ENCODE measurements at regions not wholly inside any gene's neighbourhood (a gene's known extent, or its start where the extent isn't known, plus 50 kb on each side); places are given as distances from the start of the nearest gene placed in this dataset.

DNA sequence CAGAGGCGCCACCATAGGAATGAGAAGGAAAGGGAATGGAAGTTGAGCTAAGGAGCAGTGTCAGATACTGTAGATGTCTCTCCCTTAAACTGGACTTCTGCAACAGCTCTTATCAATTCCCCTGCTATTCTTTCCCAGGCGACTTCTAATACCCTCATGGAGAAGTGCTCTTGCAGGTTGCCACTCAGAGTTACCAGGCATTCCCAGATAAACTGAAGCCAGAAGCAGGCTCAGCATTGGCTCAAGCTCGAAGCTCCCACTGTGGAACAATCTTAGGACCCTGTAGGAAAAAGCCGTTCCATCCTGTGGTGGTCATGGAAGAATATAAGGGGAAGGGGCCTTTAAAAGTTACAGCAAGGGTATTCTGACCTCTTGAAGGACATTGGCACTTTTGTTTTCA is 208.7 kb upstream of the PLET1 start:
- intact Hi-C loops (cut with micrococcal nuclease), result no loop called here
- ChIA-PET POLR2A (no interaction called here), CTCF (no interaction called here), RAD21 (ENCODE audit: low non-redundant PET in 1 of 2, low total read pairs in 2 of 2, uncharacterized antibody in 2 of 2, unreplicated experiment in 2 of 2) (no interaction called here)
- no peaks in the 10 kb centered on the region for H3K36me3 ChIP-seq (ENCODE audit: control insufficient read depth in 1 of 2, insufficient read depth in 2 of 2, low read length in 2 of 2)
- no peak overlapping the region for H3K27ac ChIP-seq (ENCODE audit: low read depth, low read length)
- no TSS peak for BruUV-seq (replicated peaks)
- no peaks in the 10 kb centered on the region for H4K20me1 ChIP-seq (ENCODE audit: insufficient read depth)
- H3K4me3 ChIP-seq (replicated peaks in 1 of 2; ENCODE audit: low read depth in 1 of 2, low read length in 2 of 2), result no peak overlapping the region
- no peaks in the 10 kb centered on the region for H3K79me2 ChIP-seq (ENCODE audit: insufficient read depth, low read length)
- H3K4me2 ChIP-seq (ENCODE audit: low read length), result no peak overlapping the region
- peaks cover 38% of the 10 kb centered on the region for H3K27me3 ChIP-seq (ENCODE audit: insufficient read depth, low read length)
- no peaks in the 10 kb centered on the region for H3K4me1 ChIP-seq (ENCODE audit: control insufficient read depth in 1 of 2, insufficient read depth in 2 of 2, low read length in 2 of 2)
- ATAC-seq (no peak), DNase-seq (ENCODE audit: low read depth, low spot score) (no peak)
- H3K9me2 ChIP-seq (ENCODE audit: insufficient read depth), result no peaks in the 10 kb centered on the region
- no peak for TF ChIP-seq POLR2AphosphoS5 (IDR thresholded peaks at IDR 0.05; ENCODE audit: low read depth, low read length)
- TF ChIP-seq, protein P1, sequence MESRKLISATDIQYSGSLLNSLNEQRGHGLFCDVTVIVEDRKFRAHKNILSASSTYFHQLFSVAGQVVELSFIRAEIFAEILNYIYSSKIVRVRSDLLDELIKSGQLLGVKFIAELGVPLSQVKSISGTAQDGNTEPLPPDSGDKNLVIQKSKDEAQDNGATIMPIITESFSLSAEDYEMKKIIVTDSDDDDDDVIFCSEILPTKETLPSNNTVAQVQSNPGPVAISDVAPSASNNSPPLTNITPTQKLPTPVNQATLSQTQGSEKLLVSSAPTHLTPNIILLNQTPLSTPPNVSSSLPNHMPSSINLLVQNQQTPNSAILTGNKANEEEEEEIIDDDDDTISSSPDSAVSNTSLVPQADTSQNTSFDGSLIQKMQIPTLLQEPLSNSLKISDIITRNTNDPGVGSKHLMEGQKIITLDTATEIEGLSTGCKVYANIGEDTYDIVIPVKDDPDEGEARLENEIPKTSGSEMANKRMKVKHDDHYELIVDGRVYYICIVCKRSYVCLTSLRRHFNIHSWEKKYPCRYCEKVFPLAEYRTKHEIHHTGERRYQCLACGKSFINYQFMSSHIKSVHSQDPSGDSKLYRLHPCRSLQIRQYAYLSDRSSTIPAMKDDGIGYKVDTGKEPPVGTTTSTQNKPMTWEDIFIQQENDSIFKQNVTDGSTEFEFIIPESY (IDR thresholded peaks at IDR 0.05; ENCODE audit: extremely low read depth, insufficient replicate concordance, low read length), result no peak
- TF ChIP-seq CEBPB (IDR thresholded peaks at IDR 0.05; ENCODE audit: low read depth), result no peak
- TF ChIP-seq ELF1 (IDR thresholded peaks at IDR 0.05; ENCODE audit: borderline replicate concordance, low read depth), result no peak
- TF ChIP-seq ZFX (IDR thresholded peaks at IDR 0.05), result no peak
- no peak for TF ChIP-seq RAD21 (IDR thresholded peaks at IDR 0.05; ENCODE audit: low read depth)
- TF ChIP-seq, protein P2, sequence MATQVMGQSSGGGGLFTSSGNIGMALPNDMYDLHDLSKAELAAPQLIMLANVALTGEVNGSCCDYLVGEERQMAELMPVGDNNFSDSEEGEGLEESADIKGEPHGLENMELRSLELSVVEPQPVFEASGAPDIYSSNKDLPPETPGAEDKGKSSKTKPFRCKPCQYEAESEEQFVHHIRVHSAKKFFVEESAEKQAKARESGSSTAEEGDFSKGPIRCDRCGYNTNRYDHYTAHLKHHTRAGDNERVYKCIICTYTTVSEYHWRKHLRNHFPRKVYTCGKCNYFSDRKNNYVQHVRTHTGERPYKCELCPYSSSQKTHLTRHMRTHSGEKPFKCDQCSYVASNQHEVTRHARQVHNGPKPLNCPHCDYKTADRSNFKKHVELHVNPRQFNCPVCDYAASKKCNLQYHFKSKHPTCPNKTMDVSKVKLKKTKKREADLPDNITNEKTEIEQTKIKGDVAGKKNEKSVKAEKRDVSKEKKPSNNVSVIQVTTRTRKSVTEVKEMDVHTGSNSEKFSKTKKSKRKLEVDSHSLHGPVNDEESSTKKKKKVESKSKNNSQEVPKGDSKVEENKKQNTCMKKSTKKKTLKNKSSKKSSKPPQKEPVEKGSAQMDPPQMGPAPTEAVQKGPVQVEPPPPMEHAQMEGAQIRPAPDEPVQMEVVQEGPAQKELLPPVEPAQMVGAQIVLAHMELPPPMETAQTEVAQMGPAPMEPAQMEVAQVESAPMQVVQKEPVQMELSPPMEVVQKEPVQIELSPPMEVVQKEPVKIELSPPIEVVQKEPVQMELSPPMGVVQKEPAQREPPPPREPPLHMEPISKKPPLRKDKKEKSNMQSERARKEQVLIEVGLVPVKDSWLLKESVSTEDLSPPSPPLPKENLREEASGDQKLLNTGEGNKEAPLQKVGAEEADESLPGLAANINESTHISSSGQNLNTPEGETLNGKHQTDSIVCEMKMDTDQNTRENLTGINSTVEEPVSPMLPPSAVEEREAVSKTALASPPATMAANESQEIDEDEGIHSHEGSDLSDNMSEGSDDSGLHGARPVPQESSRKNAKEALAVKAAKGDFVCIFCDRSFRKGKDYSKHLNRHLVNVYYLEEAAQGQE (IDR thresholded peaks at IDR 0.05; ENCODE audit: low read depth), result no peak
- TF ChIP-seq FOSL1 (IDR thresholded peaks at IDR 0.05; ENCODE audit: low read depth), result no peak
- TF ChIP-seq ZNF274 (IDR thresholded peaks at IDR 0.05; ENCODE audit: low read depth, low read length), result no peak
- no peak overlapping the region for H3K9ac ChIP-seq (ENCODE audit: low read length)
- H3K9me3 ChIP-seq (ENCODE audit: control insufficient read depth in 1 of 2, insufficient read depth in 1 of 2, low read depth in 1 of 2, low read length in 2 of 2), result no peaks in the 10 kb centered on the region
- no peak overlapping the region for H2AFZ ChIP-seq (ENCODE audit: low read depth, low read length, poor library complexity, severe bottlenecking)

All from HCT116 (cell line).